IPS-15b (cell line): ENCODE measurements at regions not wholly inside any gene's neighbourhood (a gene's known extent, or its start where the extent isn't known, plus 50 kb on each side); places are given as distances from the start of the nearest gene placed in this dataset.
"Not testable (repeated sequence)": the region's sequence is repeated elsewhere in the genome, so short reads cannot be mapped to it uniquely, and the experiment has no call there.

Source experiments
- H3K27me3 ChIP-seq: one replicate; pipeline ENCODE4 v1.6.1; 2013; ENCODE audit warnings: low read length; ENCODE audit not compliant: control insufficient read depth, insufficient read depth
- H3K36me3 ChIP-seq: one replicate; pipeline ENCODE4 v1.6.1; 2013; ENCODE audit warnings: low read length; ENCODE audit not compliant: control insufficient read depth, insufficient read depth
- H3K4me1 ChIP-seq: one replicate; pipeline ENCODE4 v1.6.1; 2013; ENCODE audit warnings: mild to moderate bottlenecking, low read length; ENCODE audit not compliant: control insufficient read depth, insufficient read depth
- H3K4me3 ChIP-seq: one replicate; pipeline ENCODE4 v1.5.1; 2013; ENCODE audit warnings: low read depth, low read length
- H3K9ac ChIP-seq: one replicate; pipeline ENCODE4 v1.6.1; 2013; ENCODE audit warnings: low read depth, mild to moderate bottlenecking, low read length
- H3K9me3 ChIP-seq: one replicate; pipeline ENCODE4 v1.6.1; 2013; ENCODE audit warnings: mild to moderate bottlenecking, low read length; ENCODE audit not compliant: control insufficient read depth, insufficient read depth

DNA sequence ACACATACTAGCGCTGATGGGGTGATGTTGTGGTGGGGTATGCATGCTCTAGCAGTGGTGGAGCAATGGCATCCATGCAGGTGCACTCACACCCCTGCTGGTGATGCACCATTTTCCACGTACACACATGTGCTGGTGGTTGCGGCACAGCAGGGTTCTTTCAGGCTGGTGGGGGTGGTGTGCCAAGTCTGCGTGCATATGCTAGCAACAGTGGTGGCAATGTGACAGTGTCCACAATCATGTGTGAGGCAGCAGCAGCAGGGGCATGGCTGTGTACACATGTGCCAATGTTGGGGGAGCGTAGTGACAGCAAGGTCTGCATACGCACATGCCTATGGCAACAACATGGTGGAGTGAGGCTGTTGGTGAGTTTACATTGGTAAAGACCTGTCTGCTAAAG is 148.1 kb downstream of the ZWINT start:
- Histone ChIP-seq H3K36me3 (no peaks in the 10 kb centered on the region), H3K4me3 (no peak overlapping the region), H3K9ac (no peak overlapping the region), H3K9me3 (no peaks in the 10 kb centered on the region), H3K4me1 (no peaks in the 10 kb centered on the region), H3K27me3 (no peaks in the 10 kb centered on the region)

DNA sequence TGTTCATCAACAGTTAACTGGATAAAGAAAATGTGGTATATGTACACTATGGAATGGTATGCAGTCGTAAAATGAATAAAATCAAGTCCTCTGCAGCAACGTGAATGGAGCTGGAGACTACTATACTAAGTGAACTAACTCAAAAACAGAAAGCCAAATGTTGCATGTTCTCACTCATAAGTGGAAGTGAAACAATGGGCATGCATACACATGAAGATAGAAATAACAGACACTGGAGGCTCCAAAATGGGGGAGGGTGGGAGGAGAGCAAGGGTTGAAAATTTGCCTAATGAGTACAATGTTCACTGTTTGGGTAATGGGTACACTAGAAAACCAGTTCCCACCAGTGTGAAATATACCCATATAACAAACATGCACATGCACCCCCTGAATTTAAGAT is 179.5 kb downstream of the ZWINT start:
- no peaks in the 10 kb centered on the region for H3K36me3 ChIP-seq
- H3K9me3 ChIP-seq = no peaks in the 10 kb centered on the region

DNA sequence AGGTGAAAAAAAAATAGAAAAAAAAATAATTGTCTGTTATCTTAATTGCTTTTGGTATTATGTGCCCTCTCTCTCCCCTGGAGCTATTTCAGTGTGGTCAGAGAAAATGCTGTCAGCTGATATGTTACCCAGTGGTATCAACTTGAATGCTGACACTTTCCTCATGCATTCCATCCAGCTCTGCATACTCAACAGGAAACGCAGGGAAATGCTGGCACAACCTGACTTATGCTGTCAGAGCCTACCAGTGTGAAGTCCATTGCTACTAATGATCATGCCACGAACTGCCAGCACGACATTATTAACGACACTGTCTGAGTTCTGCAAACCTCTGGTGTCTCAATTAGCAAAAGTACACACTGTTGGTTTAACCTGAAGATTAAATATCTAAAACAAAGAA is 182.8 kb downstream of the ZWINT start:
- H3K4me1 ChIP-seq = no peaks in the 10 kb centered on the region
- no peaks in the 10 kb centered on the region for H3K27me3 ChIP-seq
- no peaks in the 10 kb centered on the region for H3K9me3 ChIP-seq
- H3K4me3 ChIP-seq = no peak overlapping the region
- no peaks in the 10 kb centered on the region for H3K36me3 ChIP-seq
- H3K9ac ChIP-seq = no peak overlapping the region

More for the DNA sequence above, 179.5 kb downstream of the ZWINT start:
- Histone ChIP-seq H3K27me3 (no peaks in the 10 kb centered on the region), H3K4me1 (no peaks in the 10 kb centered on the region), H3K9ac (no peak overlapping the region), H3K4me3 (no peak overlapping the region)

DNA sequence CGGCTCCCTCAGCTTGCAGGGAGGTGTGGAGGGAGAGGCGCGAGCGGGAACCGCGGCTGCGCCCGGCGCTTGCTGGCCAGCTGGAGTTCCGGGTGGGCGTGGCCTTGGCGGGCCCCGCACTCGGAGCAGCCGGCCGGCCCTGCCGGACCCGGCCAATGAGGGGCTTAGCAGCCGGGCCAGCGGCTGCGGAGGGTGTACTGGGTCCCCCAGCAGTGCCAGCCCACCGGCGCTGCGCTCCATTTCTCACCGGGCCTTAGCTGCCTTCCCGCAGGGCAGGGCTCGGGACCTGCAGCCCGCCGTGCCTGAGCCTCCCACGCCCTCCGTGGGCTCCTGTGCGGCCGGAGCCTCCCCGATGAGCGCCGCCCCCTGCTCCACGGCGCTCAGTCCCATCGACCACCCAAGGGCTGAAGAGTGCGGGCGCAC is 206.0 kb downstream of the ZWINT start:
- not testable (repeated sequence) for H3K9me3 ChIP-seq, H3K27me3 ChIP-seq, H3K4me1 ChIP-seq, H3K9ac ChIP-seq, H3K36me3 ChIP-seq, H3K4me3 ChIP-seq

DNA sequence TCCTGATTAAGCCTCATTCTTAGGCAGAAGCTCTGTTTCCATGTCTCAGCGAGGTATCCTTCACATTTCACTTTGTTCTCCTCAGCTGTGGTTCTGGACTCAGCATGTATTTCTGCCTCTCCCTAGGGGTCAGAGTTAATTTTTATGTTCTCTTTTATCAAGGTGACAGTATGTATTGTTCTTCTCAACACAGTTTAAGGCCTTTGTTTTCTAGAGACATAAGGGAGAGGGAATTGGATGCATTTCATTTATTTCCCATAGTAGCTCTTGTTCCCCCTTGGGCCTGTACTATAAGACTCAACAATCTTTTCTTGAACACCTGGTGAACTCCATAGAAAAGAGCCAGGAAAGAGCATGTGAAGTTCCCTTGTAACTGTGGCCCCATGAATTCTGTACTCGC is 214.3 kb downstream of the ZWINT start:
- no peaks in the 10 kb centered on the region for H3K4me1 ChIP-seq
- no peak overlapping the region for H3K4me3 ChIP-seq
- no peaks in the 10 kb centered on the region for H3K27me3 ChIP-seq
- no peaks in the 10 kb centered on the region for H3K36me3 ChIP-seq
- no peak overlapping the region for H3K9ac ChIP-seq
- H3K9me3 ChIP-seq = no peaks in the 10 kb centered on the region

DNA sequence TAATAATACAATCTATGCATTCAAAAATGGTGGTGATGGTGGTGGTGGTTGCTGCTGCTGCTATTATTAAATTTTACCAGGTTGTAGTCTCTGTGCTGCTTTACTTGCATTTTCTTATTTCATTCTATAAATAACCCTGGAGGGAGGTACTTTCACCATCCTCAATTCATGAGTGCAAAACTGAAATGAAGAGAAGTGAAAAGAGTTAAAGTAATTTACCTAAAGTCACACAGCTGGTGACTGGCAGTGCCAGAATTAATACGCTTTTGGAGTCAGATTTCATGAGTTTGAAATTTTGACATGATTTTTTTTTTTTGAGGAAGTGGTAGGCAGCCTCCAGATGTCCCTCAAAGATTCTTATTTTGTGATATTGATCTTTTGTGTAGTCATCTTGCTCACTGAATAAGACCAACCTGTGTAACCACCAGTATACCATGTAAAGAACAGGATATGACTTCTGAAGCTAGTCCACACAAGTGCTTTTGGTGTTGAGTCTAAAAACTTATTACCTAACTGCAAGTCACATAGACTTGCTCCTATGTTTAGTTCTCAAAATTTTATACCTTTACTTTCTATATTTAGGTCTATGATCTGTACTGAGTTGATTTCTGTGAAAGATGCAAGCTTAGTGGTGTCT is 218.8 kb downstream of the ZWINT start:
- H3K27me3 ChIP-seq = no peaks in the 10 kb centered on the region
- H3K9ac ChIP-seq = no peak overlapping the region
- no peaks in the 10 kb centered on the region for H3K4me1 ChIP-seq
- no peak overlapping the region for H3K4me3 ChIP-seq
- H3K9me3 ChIP-seq = no peaks in the 10 kb centered on the region
- no peaks in the 10 kb centered on the region for H3K36me3 ChIP-seq

DNA sequence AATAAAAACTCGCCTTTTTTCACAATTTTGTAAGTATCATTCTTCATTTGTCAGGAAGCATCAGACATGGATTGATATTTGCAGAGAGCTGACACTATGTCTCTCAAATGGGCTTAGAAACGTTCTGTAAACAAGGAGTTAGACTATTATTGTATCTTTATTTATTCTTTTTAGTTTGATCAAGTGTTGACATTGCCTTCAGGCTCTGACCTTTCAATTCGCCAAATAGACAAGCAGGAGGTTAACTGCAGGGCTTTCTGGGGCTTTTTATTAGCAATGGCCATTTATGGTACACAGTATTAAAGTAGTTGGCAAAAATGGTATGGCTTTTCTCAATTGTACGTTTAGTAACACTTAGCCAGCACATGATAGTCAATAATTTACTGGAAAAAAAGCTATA is 221.7 kb downstream of the ZWINT start:
- Histone ChIP-seq H3K9me3 (no peaks in the 10 kb centered on the region), H3K4me3 (no peak overlapping the region), H3K36me3 (no peaks in the 10 kb centered on the region), H3K9ac (no peak overlapping the region), H3K27me3 (no peaks in the 10 kb centered on the region), H3K4me1 (no peaks in the 10 kb centered on the region)

DNA sequence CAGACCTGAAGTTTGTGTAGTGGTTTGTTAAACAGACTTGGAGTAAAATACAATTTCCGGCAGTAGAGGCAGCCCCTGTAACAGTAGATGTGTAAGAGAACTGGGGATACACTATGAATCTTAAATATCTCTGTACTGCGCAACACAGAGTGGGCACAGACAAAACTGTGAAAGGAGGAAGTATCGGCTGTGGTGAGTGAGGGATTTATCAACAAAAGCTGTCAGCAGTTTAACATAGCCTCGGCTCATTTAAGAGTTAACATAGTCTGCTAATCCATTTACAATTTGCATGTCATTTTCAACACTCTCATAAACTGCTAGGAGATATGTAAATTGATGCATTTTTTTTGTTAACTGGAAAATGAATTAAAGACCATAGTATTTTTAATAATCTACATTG is 225.2 kb downstream of the ZWINT start:
- Histone ChIP-seq H3K9me3 (no peaks in the 10 kb centered on the region), H3K36me3 (no peaks in the 10 kb centered on the region), H3K4me1 (no peaks in the 10 kb centered on the region), H3K9ac (no peak overlapping the region), H3K4me3 (no peak overlapping the region), H3K27me3 (no peaks in the 10 kb centered on the region)

DNA sequence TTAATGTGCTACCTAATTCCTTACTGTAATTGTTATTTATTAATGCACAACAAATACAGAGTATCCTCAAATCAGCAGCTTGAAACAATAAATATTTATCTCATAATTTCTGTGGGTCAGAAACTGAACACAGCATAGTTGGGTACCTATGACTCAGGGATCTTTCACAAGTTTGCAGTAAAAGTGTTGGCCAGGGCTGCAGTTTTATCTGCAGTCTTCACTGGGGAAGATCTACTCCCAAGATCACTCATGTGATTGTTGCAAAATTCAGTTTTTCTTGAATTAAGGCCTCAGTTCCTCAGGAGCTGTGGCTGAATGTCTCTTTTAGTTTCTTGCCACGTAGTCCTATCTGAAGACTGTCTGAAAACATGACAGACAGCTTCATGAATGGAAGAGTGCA is 237.8 kb downstream of the ZWINT start:
- no peaks in the 10 kb centered on the region for H3K9me3 ChIP-seq
- no peaks in the 10 kb centered on the region for H3K27me3 ChIP-seq
- H3K4me3 ChIP-seq = no peak overlapping the region
- H3K9ac ChIP-seq = no peak overlapping the region
- no peaks in the 10 kb centered on the region for H3K36me3 ChIP-seq
- H3K4me1 ChIP-seq = no peaks in the 10 kb centered on the region

DNA sequence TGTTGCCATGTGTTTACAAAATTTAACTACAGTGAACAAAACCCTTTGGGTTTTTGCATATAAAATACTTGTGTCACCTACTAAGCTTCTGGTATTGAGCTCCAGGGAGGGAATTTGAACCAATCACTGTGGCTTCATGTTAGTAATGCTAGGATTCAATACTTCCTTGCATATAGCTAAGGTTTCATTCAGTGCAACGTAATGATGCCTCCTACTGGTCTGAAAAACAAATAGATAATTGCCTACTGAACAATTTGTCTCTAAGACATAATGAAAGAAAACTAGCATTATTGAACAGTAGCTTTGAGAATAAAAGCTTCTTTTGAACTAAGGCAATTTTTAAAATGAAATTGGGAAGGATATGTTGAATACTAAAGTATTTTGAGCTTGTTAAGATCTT is 244.4 kb downstream of the ZWINT start:
- H3K4me3 ChIP-seq = no peak overlapping the region
- H3K9me3 ChIP-seq = no peaks in the 10 kb centered on the region
- H3K4me1 ChIP-seq = no peaks in the 10 kb centered on the region
- H3K36me3 ChIP-seq = no peaks in the 10 kb centered on the region
- H3K27me3 ChIP-seq = no peaks in the 10 kb centered on the region
- no peak overlapping the region for H3K9ac ChIP-seq

DNA sequence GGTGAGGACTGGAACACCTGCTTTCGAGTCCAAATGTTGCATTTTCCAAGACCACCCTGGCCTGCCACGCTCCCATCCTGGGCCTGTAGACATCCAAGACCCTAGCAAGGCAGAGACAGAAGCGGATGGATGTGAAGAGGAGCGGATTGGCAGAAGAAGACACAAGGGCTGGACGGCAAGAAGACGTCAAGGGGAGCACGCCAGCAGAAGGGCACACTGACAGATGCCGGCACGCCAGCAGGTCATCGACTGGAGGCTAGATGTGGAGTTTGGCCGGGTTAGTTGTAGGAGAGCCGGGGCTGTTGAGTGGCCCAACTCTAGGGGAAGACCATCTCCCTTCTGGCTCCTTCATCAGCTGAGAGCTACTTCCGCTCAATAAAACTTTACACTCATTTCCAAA is 251.6 kb downstream of the ZWINT start:
- no peaks in the 10 kb centered on the region for H3K9me3 ChIP-seq
- no peaks in the 10 kb centered on the region for H3K36me3 ChIP-seq
- no peak overlapping the region for H3K9ac ChIP-seq
- H3K4me1 ChIP-seq = no peaks in the 10 kb centered on the region
- H3K4me3 ChIP-seq = no peak overlapping the region
- H3K27me3 ChIP-seq = no peaks in the 10 kb centered on the region

DNA sequence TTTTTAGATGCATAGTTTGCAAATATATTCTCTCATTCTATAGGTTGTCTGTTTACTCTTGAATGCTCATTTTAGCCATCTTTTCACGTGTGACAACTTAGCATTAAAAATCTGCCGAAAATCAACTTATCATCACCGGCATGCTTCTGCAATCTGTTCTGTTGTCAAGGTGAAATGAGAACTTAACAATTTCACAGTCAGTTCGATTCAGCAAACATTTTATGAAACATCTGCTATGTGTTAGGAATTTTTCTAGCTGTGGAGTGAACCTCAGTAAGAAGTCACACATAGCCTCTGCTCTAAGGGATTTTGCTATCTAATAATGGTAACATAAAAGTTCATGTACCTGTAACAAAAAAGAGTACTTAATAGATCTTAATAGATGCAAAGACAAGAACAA is 256.1 kb downstream of the ZWINT start:
- Histone ChIP-seq H3K27me3 (no peaks in the 10 kb centered on the region), H3K4me3 (no peak overlapping the region), H3K4me1 (no peaks in the 10 kb centered on the region), H3K9ac (no peak overlapping the region), H3K36me3 (no peaks in the 10 kb centered on the region), H3K9me3 (no peaks in the 10 kb centered on the region)
